ENCODE measurements at regions not wholly inside any gene's neighbourhood (a gene's known extent, or its start where the extent isn't known, plus 50 kb on each side); places are given as distances from the start of the nearest gene placed in this dataset.

DNA sequence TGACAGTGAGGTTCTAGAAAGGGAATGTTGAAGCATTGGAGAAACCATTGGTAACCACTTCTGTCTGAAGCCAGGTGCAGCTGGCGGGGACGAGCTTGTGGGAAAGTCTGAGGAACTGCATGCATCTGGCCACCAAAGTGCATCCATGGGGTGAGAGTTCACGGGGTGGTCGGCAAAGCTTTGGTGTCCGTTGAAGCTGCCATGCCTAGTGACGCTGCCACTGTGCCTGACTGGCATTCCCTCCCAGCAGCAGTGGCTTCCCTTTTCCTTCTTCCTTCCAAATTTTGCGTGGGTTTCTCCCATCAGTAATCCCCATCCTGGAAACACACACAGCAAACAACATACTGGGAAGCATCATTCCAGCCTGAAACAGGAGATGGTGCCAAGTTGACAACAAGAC, 145.7 kb upstream of the ALDH1B1 start:
- no peak for DNase-seq (ENCODE audit: low spot score)
- WGBS: 92% methylated on average over 7 of the region's 7 CpGs
- H3K36me3 ChIP-seq (ENCODE audit: control insufficient read depth in 4 of 4, insufficient read depth in 3 of 4, low read depth in 1 of 4, low read length in 3 of 4): no peaks in the 10 kb centered on the region
- H3K27ac ChIP-seq (ENCODE audit: low read depth in 1 of 2, low read length in 2 of 2): no peak overlapping the region
- no peaks in the 10 kb centered on the region for H3K4me1 ChIP-seq (ENCODE audit: control insufficient read depth in 4 of 4, insufficient read depth in 4 of 4, low read length in 3 of 4)
- peaks cover 0 to 2% (median 0%) of the 10 kb centered on the region in 4 donors for H3K9me3 ChIP-seq (ENCODE audit: control insufficient read depth in 4 of 4, low read length in 3 of 4)
- TF ChIP-seq TAF1 (conservative IDR thresholded peaks at IDR 0.05) (no peak), JUND (IDR thresholded peaks at IDR 0.05) (no peak), RXRA (IDR thresholded peaks at IDR 0.05) (no peak), NR2F2 (IDR thresholded peaks at IDR 0.05) (no peak), EGR1 (IDR thresholded peaks at IDR 0.05; ENCODE audit: low read depth in 2 of 2) (no peak), HNF4G (IDR thresholded peaks at IDR 0.05) (no peak), HNF4A (conservative IDR thresholded peaks at IDR 0.05) (no peak), FOXA2 (IDR thresholded peaks at IDR 0.05) (no peak)
- TF ChIP-seq, protein P1, sequence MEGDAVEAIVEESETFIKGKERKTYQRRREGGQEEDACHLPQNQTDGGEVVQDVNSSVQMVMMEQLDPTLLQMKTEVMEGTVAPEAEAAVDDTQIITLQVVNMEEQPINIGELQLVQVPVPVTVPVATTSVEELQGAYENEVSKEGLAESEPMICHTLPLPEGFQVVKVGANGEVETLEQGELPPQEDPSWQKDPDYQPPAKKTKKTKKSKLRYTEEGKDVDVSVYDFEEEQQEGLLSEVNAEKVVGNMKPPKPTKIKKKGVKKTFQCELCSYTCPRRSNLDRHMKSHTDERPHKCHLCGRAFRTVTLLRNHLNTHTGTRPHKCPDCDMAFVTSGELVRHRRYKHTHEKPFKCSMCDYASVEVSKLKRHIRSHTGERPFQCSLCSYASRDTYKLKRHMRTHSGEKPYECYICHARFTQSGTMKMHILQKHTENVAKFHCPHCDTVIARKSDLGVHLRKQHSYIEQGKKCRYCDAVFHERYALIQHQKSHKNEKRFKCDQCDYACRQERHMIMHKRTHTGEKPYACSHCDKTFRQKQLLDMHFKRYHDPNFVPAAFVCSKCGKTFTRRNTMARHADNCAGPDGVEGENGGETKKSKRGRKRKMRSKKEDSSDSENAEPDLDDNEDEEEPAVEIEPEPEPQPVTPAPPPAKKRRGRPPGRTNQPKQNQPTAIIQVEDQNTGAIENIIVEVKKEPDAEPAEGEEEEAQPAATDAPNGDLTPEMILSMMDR (IDR thresholded peaks at IDR 0.05; ENCODE audit: low read depth, low read length, missing input control): no peak
- TF ChIP-seq, protein P2, sequence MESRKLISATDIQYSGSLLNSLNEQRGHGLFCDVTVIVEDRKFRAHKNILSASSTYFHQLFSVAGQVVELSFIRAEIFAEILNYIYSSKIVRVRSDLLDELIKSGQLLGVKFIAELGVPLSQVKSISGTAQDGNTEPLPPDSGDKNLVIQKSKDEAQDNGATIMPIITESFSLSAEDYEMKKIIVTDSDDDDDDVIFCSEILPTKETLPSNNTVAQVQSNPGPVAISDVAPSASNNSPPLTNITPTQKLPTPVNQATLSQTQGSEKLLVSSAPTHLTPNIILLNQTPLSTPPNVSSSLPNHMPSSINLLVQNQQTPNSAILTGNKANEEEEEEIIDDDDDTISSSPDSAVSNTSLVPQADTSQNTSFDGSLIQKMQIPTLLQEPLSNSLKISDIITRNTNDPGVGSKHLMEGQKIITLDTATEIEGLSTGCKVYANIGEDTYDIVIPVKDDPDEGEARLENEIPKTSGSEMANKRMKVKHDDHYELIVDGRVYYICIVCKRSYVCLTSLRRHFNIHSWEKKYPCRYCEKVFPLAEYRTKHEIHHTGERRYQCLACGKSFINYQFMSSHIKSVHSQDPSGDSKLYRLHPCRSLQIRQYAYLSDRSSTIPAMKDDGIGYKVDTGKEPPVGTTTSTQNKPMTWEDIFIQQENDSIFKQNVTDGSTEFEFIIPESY (IDR thresholded peaks at IDR 0.05): no peak
- TF ChIP-seq, protein P3, sequence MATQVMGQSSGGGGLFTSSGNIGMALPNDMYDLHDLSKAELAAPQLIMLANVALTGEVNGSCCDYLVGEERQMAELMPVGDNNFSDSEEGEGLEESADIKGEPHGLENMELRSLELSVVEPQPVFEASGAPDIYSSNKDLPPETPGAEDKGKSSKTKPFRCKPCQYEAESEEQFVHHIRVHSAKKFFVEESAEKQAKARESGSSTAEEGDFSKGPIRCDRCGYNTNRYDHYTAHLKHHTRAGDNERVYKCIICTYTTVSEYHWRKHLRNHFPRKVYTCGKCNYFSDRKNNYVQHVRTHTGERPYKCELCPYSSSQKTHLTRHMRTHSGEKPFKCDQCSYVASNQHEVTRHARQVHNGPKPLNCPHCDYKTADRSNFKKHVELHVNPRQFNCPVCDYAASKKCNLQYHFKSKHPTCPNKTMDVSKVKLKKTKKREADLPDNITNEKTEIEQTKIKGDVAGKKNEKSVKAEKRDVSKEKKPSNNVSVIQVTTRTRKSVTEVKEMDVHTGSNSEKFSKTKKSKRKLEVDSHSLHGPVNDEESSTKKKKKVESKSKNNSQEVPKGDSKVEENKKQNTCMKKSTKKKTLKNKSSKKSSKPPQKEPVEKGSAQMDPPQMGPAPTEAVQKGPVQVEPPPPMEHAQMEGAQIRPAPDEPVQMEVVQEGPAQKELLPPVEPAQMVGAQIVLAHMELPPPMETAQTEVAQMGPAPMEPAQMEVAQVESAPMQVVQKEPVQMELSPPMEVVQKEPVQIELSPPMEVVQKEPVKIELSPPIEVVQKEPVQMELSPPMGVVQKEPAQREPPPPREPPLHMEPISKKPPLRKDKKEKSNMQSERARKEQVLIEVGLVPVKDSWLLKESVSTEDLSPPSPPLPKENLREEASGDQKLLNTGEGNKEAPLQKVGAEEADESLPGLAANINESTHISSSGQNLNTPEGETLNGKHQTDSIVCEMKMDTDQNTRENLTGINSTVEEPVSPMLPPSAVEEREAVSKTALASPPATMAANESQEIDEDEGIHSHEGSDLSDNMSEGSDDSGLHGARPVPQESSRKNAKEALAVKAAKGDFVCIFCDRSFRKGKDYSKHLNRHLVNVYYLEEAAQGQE (IDR thresholded peaks at IDR 0.05): no peak
- H3K9ac ChIP-seq (ENCODE audit: low read depth in 1 of 2, low read length in 2 of 2): no peak overlapping the region
- H3K27me3 ChIP-seq (ENCODE audit: control insufficient read depth in 4 of 4, insufficient read depth in 4 of 4, low read length in 3 of 4): no peaks in the 10 kb centered on the region
- H3K4me3 ChIP-seq (ENCODE audit: low read depth in 1 of 3, low read length in 3 of 3): no peak overlapping the region

DNA sequence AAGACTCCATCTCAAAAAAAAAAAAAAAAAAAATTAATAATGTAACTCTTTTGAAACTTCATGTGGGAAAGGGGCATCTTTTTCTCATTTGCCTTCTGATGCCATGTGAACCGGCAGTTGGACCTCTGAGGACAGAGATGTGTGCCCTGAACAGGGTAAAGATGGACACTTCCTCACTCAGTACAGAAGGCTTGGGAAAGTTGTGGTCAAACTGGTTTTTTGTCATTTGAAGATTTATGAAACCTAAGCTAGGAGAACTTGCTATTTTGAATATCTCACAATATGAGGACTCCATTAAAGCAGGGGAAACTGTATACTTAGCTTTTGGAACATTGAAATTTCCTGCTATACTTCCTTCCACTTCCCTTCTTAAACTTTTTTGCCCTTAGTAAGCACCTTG, 147.5 kb upstream of the ALDH1B1 start:
- Histone ChIP-seq H3K27me3 (ENCODE audit: control insufficient read depth in 4 of 4, insufficient read depth in 4 of 4, low read length in 3 of 4) (no peaks in the 10 kb centered on the region), H3K9ac (ENCODE audit: low read depth in 1 of 2, low read length in 2 of 2) (no peak overlapping the region), H3K4me3 (ENCODE audit: low read depth in 1 of 3, low read length in 3 of 3) (no peak overlapping the region), H3K27ac (ENCODE audit: low read depth in 1 of 2, low read length in 2 of 2) (no peak overlapping the region), H3K36me3 (ENCODE audit: control insufficient read depth in 4 of 4, insufficient read depth in 3 of 4, low read depth in 1 of 4, low read length in 3 of 4) (no peaks in the 10 kb centered on the region), H3K9me3 (ENCODE audit: control insufficient read depth in 4 of 4, low read length in 3 of 4) (peaks cover 0 to 2% (median 0%) of the 10 kb centered on the region in 4 donors), H3K4me1 (ENCODE audit: control insufficient read depth in 4 of 4, insufficient read depth in 4 of 4, low read length in 3 of 4) (no peaks in the 10 kb centered on the region)
- 90% methylated on average over 1 of the region's 1 CpG for WGBS
- TF ChIP-seq GABPA (IDR thresholded peaks at IDR 0.05 in 1 of 2, conservative IDR thresholded peaks at IDR 0.05 in 1 of 2): no peak
- no peak for DNase-seq (ENCODE audit: low spot score)

All from liver (tissue), 8 donors.